H9 (cell line): ENCODE measurements at regions not wholly inside any gene's neighbourhood (a gene's known extent, or its start where the extent isn't known, plus 50 kb on each side); places are given as distances from the start of the nearest gene placed in this dataset.

ENCODE experiments used
- DNase-seq: peaks from one replicate; pipeline ENCODE4 v3.0.0-alpha.2; 2017
- H2AFZ ChIP-seq: one replicate; pipeline ENCODE4 v1.6.1; 2013; ENCODE audit warnings: mild to moderate bottlenecking, low read length, control low read depth, moderate library complexity
- H2AK5ac ChIP-seq: 2 replicates; pipeline ENCODE4 v1.6.1; 2013; ENCODE audit warnings: low read length, control low read depth, mixed read lengths; ENCODE audit not compliant: insufficient read length
- H2BK120ac ChIP-seq: one replicate; pipeline ENCODE4 v1.6.1; 2013; ENCODE audit warnings: low read depth, mild to moderate bottlenecking, low read length, control low read depth, inconsistent platforms; ENCODE audit not compliant: poor library complexity, severe bottlenecking
- H2BK12ac ChIP-seq: 2 replicates; pipeline ENCODE4 v1.6.1; 2013; ENCODE audit warnings: low read length, control low read depth, mixed read lengths, low read depth; ENCODE audit not compliant: insufficient read length
- H2BK15ac ChIP-seq: 2 replicates; pipeline ENCODE4 v1.6.1; 2013; ENCODE audit warnings: low read depth, low read length, control low read depth
- H2BK20ac ChIP-seq: one replicate; pipeline ENCODE4 v1.6.1; 2013; ENCODE audit warnings: low read depth, mild to moderate bottlenecking, low read length, control low read depth, inconsistent platforms; ENCODE audit not compliant: poor library complexity, severe bottlenecking
- H2BK5ac ChIP-seq: 2 replicates; pipeline ENCODE4 v1.6.1; 2013; ENCODE audit warnings: low read length, control low read depth, mixed read lengths; ENCODE audit not compliant: insufficient read length
- H3K14ac ChIP-seq: 2 replicates; pipeline ENCODE4 v1.6.1; 2013; ENCODE audit warnings: low read length, control low read depth; ENCODE audit not compliant: insufficient read depth
- H3K18ac ChIP-seq: 2 replicates; pipeline ENCODE4 v1.6.1; 2013; ENCODE audit warnings: low read depth, mild to moderate bottlenecking, mixed read lengths, low read length, control low read depth; ENCODE audit not compliant: insufficient read length
- H3K23ac ChIP-seq: 2 replicates; pipeline ENCODE4 v1.6.1; 2013; ENCODE audit warnings: low read length, control low read depth, mixed read lengths, low read depth; ENCODE audit not compliant: insufficient read length
- H3K23me2 ChIP-seq: 2 replicates; pipeline ENCODE4 v1.6.1; 2013; ENCODE audit warnings: low read depth, mild to moderate bottlenecking, mixed read lengths, low read length, control low read depth; ENCODE audit not compliant: insufficient read length, poor library complexity, severe bottlenecking
- H3K27ac ChIP-seq: 2 replicates; pipeline ENCODE4 v1.5.1; 2013; ENCODE audit warnings: low read length, control low read depth, mixed read lengths, low read depth; ENCODE audit not compliant: insufficient read length
- H3K27me3 ChIP-seq: 2 replicates; pipeline ENCODE4 v1.6.1; 2013; ENCODE audit warnings: low read length, control low read depth, inconsistent platforms; ENCODE audit not compliant: insufficient read depth
- H3K4ac ChIP-seq: 2 replicates; pipeline ENCODE4 v1.6.1; 2013; ENCODE audit warnings: low read depth, mild to moderate bottlenecking, control low read depth, inconsistent platforms, low read length, moderate library complexity
- H3K4me1 ChIP-seq: 2 replicates; pipeline ENCODE4 v1.6.1; 2013; ENCODE audit warnings: low read length, control low read depth, inconsistent platforms; ENCODE audit not compliant: insufficient read depth
- H3K4me2 ChIP-seq: 2 replicates; pipeline ENCODE4 v1.6.1; 2013; ENCODE audit warnings: low read length, control low read depth, mixed read lengths; ENCODE audit not compliant: insufficient read length, insufficient read depth
- H3K56ac ChIP-seq: 2 replicates; pipeline ENCODE4 v1.6.1; 2013; ENCODE audit warnings: low read depth, mild to moderate bottlenecking, mixed read lengths, low read length, control low read depth; ENCODE audit not compliant: insufficient read length
- H3K79me1 ChIP-seq: 2 replicates; pipeline ENCODE4 v1.6.1; 2013; ENCODE audit warnings: low read depth, mild to moderate bottlenecking, moderate library complexity, low read length, control low read depth, inconsistent platforms; ENCODE audit not compliant: insufficient read depth, poor library complexity, severe bottlenecking
- H3K79me2 ChIP-seq: 2 replicates; pipeline ENCODE4 v1.6.1; 2013; ENCODE audit warnings: low read length, control low read depth, inconsistent platforms; ENCODE audit not compliant: insufficient read depth
- H3K9ac ChIP-seq: 2 replicates; pipeline ENCODE4 v1.6.1; 2013; ENCODE audit warnings: low read length, control low read depth, mixed read lengths; ENCODE audit not compliant: insufficient read length; ENCODE audit errors: extremely low read depth
- H3K9me3 ChIP-seq: one replicate; pipeline ENCODE4 v1.6.1; 2013; ENCODE audit warnings: low read depth, low read length, inconsistent platforms; ENCODE audit not compliant: control insufficient read depth
- H3T11ph ChIP-seq: one replicate; pipeline ENCODE4 v1.6.1; 2013; ENCODE audit warnings: mild to moderate bottlenecking, low read length, control low read depth, inconsistent platforms
- H4K20me1 ChIP-seq: one replicate; pipeline ENCODE4 v1.6.1; 2013; ENCODE audit not compliant: control insufficient read depth, insufficient read length, insufficient read depth
- H4K5ac ChIP-seq: 2 replicates; pipeline ENCODE4 v1.6.1; 2013; ENCODE audit warnings: low read depth, mild to moderate bottlenecking, mixed read lengths, low read length, control low read depth; ENCODE audit not compliant: insufficient read length
- H4K8ac ChIP-seq: replicated peaks from 2 replicates; pipeline ENCODE4 v1.6.1; 2013; ENCODE audit warnings: low read length, control low read depth, mixed read lengths, low read depth; ENCODE audit not compliant: insufficient read length
- H4K91ac ChIP-seq: 2 replicates; pipeline ENCODE4 v1.6.1; 2013; ENCODE audit warnings: low read depth, mild to moderate bottlenecking, moderate library complexity, mixed read lengths, low read length, control low read depth; ENCODE audit not compliant: insufficient read length
- H3K27ac Mint-ChIP-seq, 3 experiments: 2 replicates in 2 of 3; 3 replicates in 1 of 3; pipeline ENCODE4 v1.8.0; 2020 to 2021; ENCODE audit warnings: mixed read lengths in 3 of 3, mild to moderate bottlenecking in 1 of 3, moderate library complexity in 1 of 3
- H3K27me3 Mint-ChIP-seq: 2 replicates; pipeline ENCODE4 v1.8.0; 2021; ENCODE audit warnings: low read depth, mild to moderate bottlenecking, moderate library complexity, mixed read lengths
- H3K36me3 Mint-ChIP-seq, 3 experiments: 2 replicates in 2 of 3; 3 replicates in 1 of 3; pipeline ENCODE4 v1.8.0; 2020 to 2021; ENCODE audit warnings: low read depth in 3 of 3, mixed read lengths in 3 of 3; ENCODE audit not compliant: insufficient read depth in 1 of 3
- H3K4me1 Mint-ChIP-seq, 2 experiments: 2 replicates each; pipeline ENCODE4 v1.8.0; 2020; ENCODE audit warnings: mixed read lengths in 2 of 2
- H3K4me3 Mint-ChIP-seq, 2 experiments: 2 replicates in 1 of 2; 3 replicates in 1 of 2; pipeline ENCODE4 v1.8.0; 2020 to 2021; ENCODE audit warnings: mild to moderate bottlenecking in 2 of 2, mixed read lengths in 2 of 2, moderate library complexity in 1 of 2
- H3K9me3 Mint-ChIP-seq, 2 experiments: 2 replicates in 1 of 2; 3 replicates in 1 of 2; pipeline ENCODE4 v1.8.0; 2020; ENCODE audit warnings: mild to moderate bottlenecking in 2 of 2, mixed read lengths in 2 of 2, moderate library complexity in 1 of 2
- CTCF ChIP-seq: fragments of 200-600 bp; sonication (generic); conservative IDR thresholded peaks from 3 replicates; pipeline ENCODE4 v1.8.0; 2021; ENCODE audit warnings: antibody characterized with exemption, mild to moderate bottlenecking
- WGBS: extraction: QIAGEN DNeasy Blood & Tissue Kit; methylation state at CpG from one replicate; pipeline ENCODE4 v1.1.7; 2013; ENCODE audit warnings: missing lambda C conversion rate, low lambda C conversion rate, mixed read lengths; ENCODE audit not compliant: insufficient read length; ENCODE audit errors: extremely low coverage; 5-methylcytosine and 5-hydroxymethylcytosine counted together

- Mint-ChIP-seq H3K9me3 (peaks cover 6 to 9% of the 10 kb centered on the region in 2 experiments; a peak in 4 of 5 replicates), H3K4me1 (peaks cover 8 to 19% of the 10 kb centered on the region in 2 experiments), H3K27ac (no peak overlapping the region; a peak in 1 of 7 replicates), H3K27me3 (peaks cover 5% of the 10 kb centered on the region; the same call in 1 of the 2 replicates), H3K36me3 (peaks cover 0 to 4% (median 0%) of the 10 kb centered on the region in 3 experiments; a peak in 2 of 7 replicates), H3K4me3 (no peak overlapping the region)
- Histone ChIP-seq H3K14ac (no peak overlapping the region; the same call in 1 of the 2 replicates), H3K79me2 (no peaks in the 10 kb centered on the region), H3K27ac (no peak overlapping the region), H4K5ac (no peak overlapping the region), H2BK12ac (no peak overlapping the region), H2AFZ (no peak overlapping the region), H2BK120ac (no peak overlapping the region), H4K20me1 (no peaks in the 10 kb centered on the region), H3K9me3 (no peaks in the 10 kb centered on the region), H2BK15ac (no peak overlapping the region), H3K4me2 (no peak overlapping the region), H3K4me1 (no peaks in the 10 kb centered on the region), H3K56ac (no peak overlapping the region), H3K18ac (no peak overlapping the region), H3T11ph (no peak overlapping the region), H3K27me3 (no peaks in the 10 kb centered on the region; the same call in 1 of the 2 replicates), H4K8ac (no peak overlapping the region), H2BK5ac (no peak overlapping the region), H3K23me2 (no peaks in the 10 kb centered on the region), H3K4ac (no peak overlapping the region), H4K91ac (no peak overlapping the region), H2BK20ac (no peak overlapping the region), H3K9ac (no peak overlapping the region), H3K23ac (no peak overlapping the region), H3K79me1 (no peaks in the 10 kb centered on the region), H2AK5ac (no peak overlapping the region)
- no peak for TF ChIP-seq CTCF
- DNase-seq: no peak
- WGBS: no CpG with 5 or more reads among the region's 12 CpGs
Measured at GRCh38 chr10:44281089-44281613, 103.7 kb downstream of the CXCL12 start.
